HEK293T (cell line): ENCODE measurements at regions not wholly inside any gene's neighbourhood (a gene's known extent, or its start where the extent isn't known, plus 50 kb on each side); places are given as distances from the start of the nearest gene placed in this dataset.

ENCODE experiments used
- CTCF ChIA-PET: fragments of 350-600 bp; formaldehyde crosslinking; extraction: SDS; loops from one replicate; lab custom pipeline; 2021; ENCODE audit warnings: antibody characterized with exemption, inconsistent platforms; lab: Yijun Ruan, JAX
- POLR2A ChIA-PET: fragments of 350-600 bp; formaldehyde crosslinking; extraction: SDS; loops from one replicate; lab custom pipeline; 2020; ENCODE audit warnings: antibody characterized with exemption, inconsistent platforms; lab: Yijun Ruan, JAX
- DNase-seq: peaks from one replicate; pipeline ENCODE4 v3.0.0; 2012; ENCODE audit warnings: mixed read lengths; ENCODE audit errors: extremely low spot score
- ARNT ChIP-seq: fragments of 450-650 bp; IDR thresholded peaks from 2 replicates; pipeline ENCODE4 v1.6.1; 2017; ENCODE audit warnings: mild to moderate bottlenecking
- BHLHE40 ChIP-seq: fragments of 450-650 bp; IDR thresholded peaks from 2 replicates; pipeline ENCODE4 v1.6.1; 2016; ENCODE audit warnings: mild to moderate bottlenecking, moderate library complexity, borderline replicate concordance
- CTBP1 ChIP-seq: fragments of 450-650 bp; IDR thresholded peaks from 2 replicates; pipeline ENCODE4 v1.6.1; 2016; ENCODE audit warnings: borderline replicate concordance
- ELF4 ChIP-seq: fragments of 450-650 bp; IDR thresholded peaks from 2 replicates; pipeline ENCODE4 v1.6.1; 2017; ENCODE audit warnings: antibody characterized with exemption
- FOXA1 ChIP-seq: fragments of 450-650 bp; IDR thresholded peaks from 2 replicates; pipeline ENCODE4 v1.6.1; 2016; ENCODE audit warnings: mild to moderate bottlenecking
- FOXK2 ChIP-seq: fragments of 450-650 bp; IDR thresholded peaks from 2 replicates; pipeline ENCODE4 v1.6.1; 2016; ENCODE audit warnings: mild to moderate bottlenecking
- FOXM1 ChIP-seq: fragments of 450-650 bp; IDR thresholded peaks from 2 replicates; pipeline ENCODE4 v1.6.1; 2017; ENCODE audit warnings: mild to moderate bottlenecking, borderline replicate concordance
- HDGF ChIP-seq: fragments of 450-650 bp; IDR thresholded peaks from 2 replicates; pipeline ENCODE4 v1.6.1; 2017; ENCODE audit warnings: antibody characterized with exemption, borderline replicate concordance
- L3MBTL2 ChIP-seq: fragments of 450-650 bp; conservative IDR thresholded peaks from 2 replicates; pipeline ENCODE4 v1.6.1; 2016; ENCODE audit warnings: mild to moderate bottlenecking
- LEF1 ChIP-seq: fragments of 450-650 bp; IDR thresholded peaks from 2 replicates; pipeline ENCODE4 v1.6.1; 2017; ENCODE audit warnings: mild to moderate bottlenecking, borderline replicate concordance
- NFRKB ChIP-seq: fragments of 450-650 bp; IDR thresholded peaks from 2 replicates; pipeline ENCODE4 v1.6.1; 2016; ENCODE audit warnings: mild to moderate bottlenecking, moderate library complexity
- SP1 ChIP-seq: fragments of 450-650 bp; IDR thresholded peaks from 2 replicates; pipeline ENCODE4 v1.6.1; 2017
- SUZ12 ChIP-seq: fragments of 450-650 bp; IDR thresholded peaks from 2 replicates; pipeline ENCODE4 v1.6.1; 2016; ENCODE audit warnings: mild to moderate bottlenecking
- TARDBP ChIP-seq: fragments of 450-650 bp; IDR thresholded peaks from 2 replicates; pipeline ENCODE4 v1.6.1; 2016
- ZNF384 ChIP-seq: fragments of 450-650 bp; IDR thresholded peaks from 2 replicates; pipeline ENCODE4 v1.6.1; 2016
- TF ChIP-seq, protein P1 (sequence below): fragments of 450-650 bp; IDR thresholded peaks from 2 replicates; pipeline ENCODE4 v1.6.1; 2016

DNA sequence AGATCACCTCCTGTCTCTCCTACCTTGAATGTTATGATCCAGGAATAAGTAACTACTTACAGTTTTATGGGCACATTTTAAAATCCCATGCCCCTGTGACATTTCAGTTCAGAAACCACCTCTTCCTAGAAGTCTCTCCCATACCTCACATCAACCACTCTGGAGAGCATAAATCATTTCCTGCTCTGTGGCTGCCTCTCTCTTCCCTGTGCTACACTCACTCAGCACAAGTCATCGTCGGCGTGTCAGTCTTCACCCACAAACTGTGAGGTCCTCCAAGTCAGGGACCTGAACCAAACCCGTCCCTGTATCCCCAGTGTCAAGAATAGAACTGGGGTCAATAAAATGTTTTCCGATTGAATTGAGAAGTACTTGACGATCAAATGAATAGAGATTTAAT lies 863.3 kb downstream of the BCL11B start:
- TF ChIP-seq ARNT (no peak), FOXK2 (no peak), CTBP1 (no peak), BHLHE40 (no peak), FOXM1 (no peak), FOXA1 (no peak), ZNF384 (no peak), HDGF (no peak), SP1 (no peak), TARDBP (no peak), LEF1 (no peak), ELF4 (no peak)
- TF ChIP-seq, protein P1, sequence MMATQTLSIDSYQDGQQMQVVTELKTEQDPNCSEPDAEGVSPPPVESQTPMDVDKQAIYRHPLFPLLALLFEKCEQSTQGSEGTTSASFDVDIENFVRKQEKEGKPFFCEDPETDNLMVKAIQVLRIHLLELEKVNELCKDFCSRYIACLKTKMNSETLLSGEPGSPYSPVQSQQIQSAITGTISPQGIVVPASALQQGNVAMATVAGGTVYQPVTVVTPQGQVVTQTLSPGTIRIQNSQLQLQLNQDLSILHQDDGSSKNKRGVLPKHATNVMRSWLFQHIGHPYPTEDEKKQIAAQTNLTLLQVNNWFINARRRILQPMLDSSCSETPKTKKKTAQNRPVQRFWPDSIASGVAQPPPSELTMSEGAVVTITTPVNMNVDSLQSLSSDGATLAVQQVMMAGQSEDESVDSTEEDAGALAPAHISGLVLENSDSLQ, result no peak

GRCh38 chr14:98411154-98411553 lies 860.8 kb downstream of the BCL11B start:
- CTCF ChIA-PET, result no interaction called here
- DNase-seq, result no peak
- TF ChIP-seq LEF1 (no peak), FOXM1 (no peak), BHLHE40 (no peak), TARDBP (no peak), SP1 (no peak), L3MBTL2 (no peak), ZNF384 (no peak), SUZ12 (no peak), FOXK2 (no peak), HDGF (no peak), CTBP1 (no peak), FOXA1 (no peak)
- POLR2A ChIA-PET, result no interaction called here

More for the DNA sequence above, 863.3 kb downstream of the BCL11B start:
- ChIA-PET POLR2A (no interaction called here), CTCF (no interaction called here)
- DNase-seq, result no peak

GRCh38 chr14:98412431-98412830 lies 859.6 kb downstream of the BCL11B start:
- DNase-seq, result no peak
- CTCF ChIA-PET, result no interaction called here
- POLR2A ChIA-PET, result no interaction called here
- no peak for TF ChIP-seq FOXM1
- no peak for TF ChIP-seq SP1
- no peak for TF ChIP-seq TARDBP
- no peak for TF ChIP-seq LEF1
- TF ChIP-seq SUZ12, result no peak
- TF ChIP-seq ZNF384, result no peak
- TF ChIP-seq, protein P1, result no peak
- no peak for TF ChIP-seq ELF4

DNA sequence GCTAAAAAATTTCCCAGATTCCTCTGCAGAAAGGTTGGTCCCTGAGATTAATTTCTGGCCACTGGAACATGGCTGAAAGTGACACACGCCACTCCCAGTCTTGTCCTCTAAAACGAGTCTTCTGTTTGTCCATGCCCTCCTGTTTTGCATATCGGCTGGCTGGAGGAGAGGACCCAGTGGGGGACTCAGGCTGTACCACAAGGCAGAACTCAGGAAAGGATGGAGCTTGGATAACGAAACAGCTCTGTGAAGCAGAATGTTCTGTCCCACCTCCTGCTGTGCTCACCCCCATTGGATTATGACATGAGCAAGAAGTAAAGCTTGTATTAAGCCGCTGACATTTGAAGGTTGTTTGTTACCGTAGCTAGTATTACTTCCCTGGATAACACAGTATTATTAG lies 856.2 kb downstream of the BCL11B start:
- TF ChIP-seq, protein P1, result no peak
- TF ChIP-seq FOXA1, result no peak
- no peak for TF ChIP-seq BHLHE40
- no peak for TF ChIP-seq HDGF
- TF ChIP-seq ZNF384, result no peak
- TF ChIP-seq L3MBTL2, result no peak
- no peak for TF ChIP-seq TARDBP
- ChIA-PET POLR2A (no interaction called here), CTCF (no interaction called here)
- no peak for DNase-seq

DNA sequence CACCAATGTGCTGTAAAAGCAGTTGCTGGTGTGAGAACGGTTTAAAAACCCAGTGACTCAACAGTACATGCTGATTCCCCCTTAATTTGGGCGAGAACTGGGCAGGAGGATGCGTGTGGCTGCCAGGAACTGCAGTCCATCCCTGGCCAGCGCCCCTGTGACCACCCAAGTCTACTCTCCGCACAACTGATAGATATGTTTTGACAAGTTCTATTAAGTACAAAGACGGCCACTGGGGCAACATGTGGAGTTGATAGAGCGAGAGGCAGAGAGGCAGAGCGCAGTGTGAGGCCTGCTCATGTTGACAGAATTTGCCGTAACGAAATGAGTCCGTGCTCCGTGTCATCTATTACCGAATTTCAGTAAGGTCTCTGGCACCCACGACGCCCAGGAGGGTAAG lies 855.0 kb downstream of the BCL11B start:
- no peak for TF ChIP-seq HDGF
- ChIA-PET POLR2A (no interaction called here), CTCF (no interaction called here)
- DNase-seq, result no peak

DNA sequence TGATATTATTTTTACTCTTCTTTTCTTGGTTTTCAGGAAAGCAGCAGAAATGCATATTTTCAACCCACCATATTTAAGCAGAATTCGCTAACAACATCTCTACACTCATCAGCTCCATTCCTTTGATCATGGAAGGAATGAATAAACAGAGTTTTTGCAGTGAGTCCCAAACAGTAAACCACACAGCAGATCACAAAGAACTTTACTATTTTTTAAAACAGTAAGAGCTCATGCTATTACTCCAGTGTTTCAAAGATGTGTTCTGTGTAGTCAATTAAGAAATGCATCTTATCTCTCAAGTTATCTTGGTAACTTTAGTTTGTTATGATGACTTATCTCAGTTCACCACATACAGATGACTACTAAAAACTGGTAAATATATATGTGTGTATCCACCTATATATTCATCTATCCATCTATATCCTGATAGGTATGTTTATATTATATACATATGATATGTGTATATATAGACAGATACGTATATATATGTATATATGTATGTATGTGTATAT lies 843.5 kb downstream of the BCL11B start:
- DNase-seq, result no peak
- CTCF ChIA-PET, result no interaction called here
- POLR2A ChIA-PET, result no interaction called here
- TF ChIP-seq HDGF (no peak), FOXM1 (no peak), CTBP1 (no peak), FOXK2 (no peak), ZNF384 (no peak), ARNT (no peak), SP1 (no peak), L3MBTL2 (no peak), SUZ12 (no peak), TARDBP (no peak), ELF4 (no peak), BHLHE40 (no peak), NFRKB (no peak), FOXA1 (no peak)

DNA sequence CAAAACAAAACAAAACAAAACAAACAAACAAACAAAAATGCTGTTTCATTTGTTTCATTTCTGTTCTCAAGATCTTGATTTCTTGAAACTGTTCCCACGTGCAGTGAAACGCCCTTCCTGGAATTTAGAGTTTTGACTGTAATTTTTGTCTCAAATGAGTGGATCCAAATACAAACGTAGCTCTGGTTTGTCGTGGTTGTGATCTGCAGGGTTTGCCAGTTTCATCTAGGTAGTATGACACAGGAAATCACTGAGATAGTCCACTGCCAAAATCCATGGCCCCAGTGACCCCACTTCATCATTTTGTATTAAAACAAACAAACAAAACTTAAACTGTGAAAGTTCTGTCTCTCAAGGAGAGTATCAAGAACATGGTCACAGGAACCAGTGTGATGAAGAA lies 838.6 kb downstream of the BCL11B start:
- POLR2A ChIA-PET, result no interaction called here
- TF ChIP-seq, protein P1, result no peak
- TF ChIP-seq LEF1 (no peak), FOXK2 (no peak), SP1 (no peak), ZNF384 (no peak), BHLHE40 (no peak), ARNT (no peak), FOXM1 (no peak), ELF4 (no peak), HDGF (no peak), L3MBTL2 (no peak), CTBP1 (no peak)
- CTCF ChIA-PET, result no interaction called here
- no peak for DNase-seq
